Activated naive CD4-positive, alpha-beta T cell (primary cell): ENCODE measurements at regions not wholly inside any gene's neighbourhood (a gene's known extent, or its start where the extent isn't known, plus 50 kb on each side); places are given as distances from the start of the nearest gene placed in this dataset.
"Not testable (repeated sequence)": the region's sequence is repeated elsewhere in the genome, so short reads cannot be mapped to it uniquely, and the experiment has no call there.

Experiments
- DNase-seq, 4 experiments: peaks; one replicate each; lab custom pipeline; 2025; lab: John Stamatoyannopoulos, UW

GRCh38 chr1:54474310-54475251 lies 68.4 kb upstream of the SSBP3 start:
- peak in 1 of 4 experiments; percentile 40 for DNase-seq

DNA sequence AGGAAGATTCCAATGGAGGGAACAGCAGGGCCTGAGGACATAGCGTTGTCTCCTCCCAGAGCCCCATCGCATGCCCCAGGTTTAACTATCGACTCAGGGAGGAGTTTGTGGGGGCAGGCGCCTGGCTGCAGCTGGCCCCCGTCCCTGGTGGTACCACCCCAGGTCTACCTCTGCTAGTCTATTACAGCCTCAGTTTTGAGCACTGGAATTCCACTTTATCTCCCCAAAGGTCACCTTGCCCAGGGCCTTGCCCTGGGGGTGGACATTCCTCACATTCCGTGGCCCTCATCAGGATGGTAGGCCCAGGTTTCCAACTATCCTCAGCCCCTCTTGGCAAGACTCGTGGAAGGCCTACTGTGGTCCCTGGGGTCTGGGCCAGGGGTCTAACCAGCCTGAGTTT lies 65.4 kb upstream of the SSBP3 start:
- DNase-seq = no peak

DNA sequence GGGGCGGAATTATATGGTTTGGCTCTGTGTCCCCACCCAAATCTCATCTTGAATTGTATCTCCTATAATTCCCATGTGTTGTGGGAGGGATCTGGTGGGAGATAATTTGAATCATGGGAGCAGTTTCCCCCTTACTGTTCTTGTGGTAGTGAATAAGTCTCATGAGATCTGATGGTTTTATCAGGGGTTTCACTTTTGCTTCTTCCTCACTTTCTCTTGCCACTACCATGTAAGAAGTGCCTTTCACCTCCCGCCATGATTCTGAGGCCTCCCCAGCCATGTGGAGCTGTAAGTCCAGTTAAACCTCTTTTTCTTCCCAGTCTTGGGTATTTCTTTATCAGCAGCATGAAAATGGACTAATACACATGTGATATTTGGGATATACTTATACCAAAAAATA lies 63.2 kb upstream of the SSBP3 start:
- DNase-seq = not testable (repeated sequence)

DNA sequence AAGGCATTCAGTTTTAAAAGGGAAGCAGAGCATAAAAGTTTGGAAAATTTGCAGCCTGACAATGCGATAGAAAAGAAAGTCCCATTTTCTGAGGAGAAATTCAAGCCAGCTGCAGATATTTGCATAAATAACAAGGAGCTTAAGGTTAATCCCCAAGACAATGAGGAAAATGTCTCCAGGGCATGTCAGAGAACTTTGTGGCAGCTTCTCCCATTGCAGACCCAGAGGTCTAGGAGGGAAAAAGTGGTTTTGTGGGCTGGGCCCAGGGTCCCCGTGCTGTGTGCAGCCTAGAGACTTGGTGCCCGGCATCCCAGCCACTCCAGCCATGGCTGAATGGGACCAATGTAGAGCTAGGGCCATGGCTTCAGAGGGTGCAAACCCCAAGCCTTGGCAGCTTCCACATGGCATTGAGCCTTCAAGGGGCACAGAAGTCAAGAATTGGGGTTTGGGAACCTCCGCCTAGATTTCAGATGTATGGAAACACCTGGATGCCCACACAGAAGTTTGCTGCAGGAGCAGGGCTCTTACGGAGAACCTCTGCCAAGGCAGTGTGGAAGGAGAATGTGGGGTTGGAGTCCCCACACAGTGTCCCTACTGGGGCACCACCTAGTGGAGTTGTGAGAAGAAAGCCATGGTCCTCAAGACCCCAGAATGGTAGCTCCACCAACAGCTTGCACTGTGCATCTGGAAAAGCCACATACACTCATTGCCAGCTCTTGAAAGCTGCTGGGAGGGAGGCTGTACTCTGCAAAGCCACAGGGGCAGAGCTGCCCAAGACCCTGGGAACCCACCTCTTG lies 62.3 kb upstream of the SSBP3 start:
- DNase-seq = not testable (repeated sequence)

- no peak for DNase-seq
Observed at GRCh38 chr1:54465351-54465811, 59.2 kb upstream of the SSBP3 start.

GRCh38 chr1:54464477-54465146 lies 58.4 kb upstream of the SSBP3 start:
- DNase-seq = no peak

- no peak for DNase-seq
Observed at GRCh38 chr1:54464031-54464476, 57.9 kb upstream of the SSBP3 start.

GRCh38 chr1:54463259-54464030 lies 57.3 kb upstream of the SSBP3 start:
- DNase-seq = no peak

DNA sequence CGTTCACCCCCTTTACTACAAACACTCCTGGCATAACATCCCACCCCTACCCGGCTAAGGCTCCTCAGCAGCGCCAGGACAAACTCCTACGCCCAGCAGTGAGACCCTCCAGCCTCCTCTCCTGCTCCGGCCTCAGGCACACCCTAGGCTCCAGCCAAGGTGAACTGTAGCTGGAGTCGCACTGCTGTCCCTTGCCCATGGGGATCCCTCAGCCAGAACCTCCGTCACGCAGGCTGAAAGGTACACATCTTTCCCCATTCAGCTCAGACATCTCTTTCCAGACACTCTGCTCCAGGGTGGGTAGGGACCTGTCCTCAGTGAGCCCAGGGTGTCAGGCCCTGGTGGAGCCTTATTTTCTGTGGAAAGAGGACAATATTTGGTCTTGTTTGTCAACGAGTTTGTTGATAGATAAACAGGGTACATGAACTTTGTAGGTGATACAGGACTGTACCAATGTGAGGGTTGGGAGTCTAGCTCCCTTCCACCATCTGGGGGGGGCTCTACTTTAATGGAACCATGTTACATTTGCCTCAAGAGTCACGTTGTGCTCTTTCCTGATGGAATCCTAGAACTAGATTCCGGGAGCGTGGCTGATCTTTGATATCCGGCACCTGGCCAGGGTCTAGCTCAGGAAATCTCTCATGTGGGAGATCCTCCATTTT lies 56.5 kb upstream of the SSBP3 start:
- no peak for DNase-seq

DNA sequence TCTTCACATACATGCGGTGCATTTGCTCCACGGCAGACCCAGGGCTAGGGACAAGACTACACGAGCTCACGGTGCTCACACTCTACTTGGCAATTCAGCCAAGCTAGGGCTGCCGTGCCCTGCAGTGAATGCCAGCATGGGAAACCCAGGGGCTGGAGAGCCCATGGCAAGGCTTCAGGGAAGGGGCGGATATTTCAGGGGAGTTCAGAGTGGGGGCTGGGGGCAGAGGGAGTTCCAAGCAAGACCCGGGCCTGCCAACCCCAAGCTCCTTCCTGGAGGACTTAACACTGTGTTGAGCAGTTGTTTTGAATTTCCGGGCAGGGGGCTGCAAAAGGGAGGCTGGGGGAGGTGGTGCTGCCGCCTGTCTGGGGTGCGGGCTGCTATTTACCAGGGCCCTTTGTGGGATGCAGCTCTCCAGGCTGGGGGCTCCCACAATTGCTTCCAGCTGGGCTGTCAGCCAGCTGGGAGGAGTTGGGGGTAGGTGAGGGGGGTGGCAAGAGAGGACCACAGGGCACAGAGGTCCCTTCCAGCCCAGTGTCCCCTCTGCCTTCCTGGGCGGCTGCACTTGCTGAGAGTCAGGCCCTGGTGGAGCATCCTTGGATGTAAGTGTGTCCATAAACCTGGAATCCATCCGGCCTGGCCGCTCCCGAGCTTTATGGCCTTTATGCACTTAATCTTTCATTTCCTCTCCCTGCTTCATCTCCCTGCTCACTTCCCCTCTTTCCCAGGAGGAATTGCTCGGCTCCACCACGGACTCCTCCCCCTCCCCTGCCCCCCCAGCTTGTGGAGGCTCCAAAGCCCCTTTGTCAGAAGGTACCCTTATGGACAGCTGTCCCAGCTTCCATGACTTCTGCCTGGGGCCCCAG lies 55.8 kb upstream of the SSBP3 start:
- DNase-seq = no peak

GRCh38 chr1:54460861-54461387 lies 54.7 kb upstream of the SSBP3 start:
- no peak for DNase-seq

- DNase-seq = peak in 2 of 4 experiments; percentile 21 to 43
Observed at GRCh38 chr1:54460351-54460750, 54.2 kb upstream of the SSBP3 start.

DNA sequence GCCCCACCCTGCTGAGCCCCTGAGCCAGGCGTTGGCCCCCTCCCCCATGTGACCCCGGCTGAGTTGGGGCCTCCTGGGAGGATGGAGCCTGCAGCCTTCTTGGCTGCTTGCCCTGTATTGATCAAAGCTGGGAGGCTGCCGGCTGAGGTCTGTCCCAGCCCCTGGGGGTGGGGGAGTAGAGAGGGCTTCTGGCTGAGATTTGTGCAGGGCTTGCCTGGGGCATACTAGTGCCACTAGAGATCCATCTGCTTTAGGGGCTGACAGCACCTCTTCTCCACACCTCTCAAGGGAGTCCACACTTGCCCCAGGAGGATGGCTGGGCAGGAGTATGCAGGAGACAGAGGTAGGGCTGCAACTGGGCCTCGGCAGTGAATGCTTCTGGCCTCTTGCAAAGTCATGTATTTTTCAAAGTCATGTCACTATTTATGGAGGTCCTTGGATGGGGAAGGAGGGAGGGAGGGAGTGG lies 53.6 kb upstream of the SSBP3 start:
- no peak for DNase-seq

DNA sequence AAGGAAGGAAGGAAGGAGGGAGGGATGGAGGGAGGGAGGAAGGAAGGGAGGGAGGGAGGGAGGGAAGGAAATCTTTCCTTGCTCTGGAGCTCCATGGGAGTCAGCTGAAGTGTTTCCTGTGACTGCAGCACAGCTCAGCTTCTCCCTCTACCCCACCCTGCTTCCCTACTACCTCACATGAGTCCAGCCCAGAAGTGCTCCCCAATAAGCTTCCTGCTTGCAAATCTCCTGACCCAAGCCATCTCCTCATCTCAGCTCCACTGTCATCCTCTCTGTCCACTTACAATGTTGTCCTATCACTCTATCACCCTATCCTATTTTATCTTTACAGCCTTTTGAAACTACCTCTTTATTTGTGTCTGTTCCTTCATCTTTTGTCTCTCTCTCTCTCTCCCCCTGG lies 52.9 kb upstream of the SSBP3 start:
- DNase-seq = no peak

DNA sequence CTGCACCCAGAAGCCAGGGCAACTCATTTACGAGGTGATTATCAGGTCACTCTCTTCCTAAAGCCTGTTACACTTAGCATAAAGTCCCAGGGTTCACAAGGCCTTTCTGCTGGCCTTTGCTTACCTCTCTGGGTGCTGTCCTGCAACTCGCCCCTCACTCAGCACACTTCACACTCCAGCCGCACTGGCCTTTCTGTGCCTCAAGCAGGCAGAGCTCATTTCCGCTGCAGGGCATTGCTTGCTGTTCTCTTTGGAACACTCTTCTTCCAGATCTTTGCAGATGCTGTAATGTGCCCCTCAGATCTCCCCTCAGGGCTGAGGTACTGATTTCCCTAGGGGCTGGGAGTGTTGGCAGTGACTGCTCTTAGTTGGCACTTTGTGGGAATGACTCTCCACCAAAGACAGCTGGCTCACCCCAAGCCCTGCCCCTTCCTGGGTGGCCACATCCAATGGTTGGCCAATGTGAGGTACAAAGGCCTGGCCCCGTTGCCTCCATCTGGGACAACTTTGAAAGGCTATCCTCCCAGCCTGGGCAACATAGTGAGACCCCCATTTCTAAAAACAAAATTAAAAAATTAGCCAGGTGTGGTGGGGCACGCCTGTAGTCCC lies 50.8 kb upstream of the SSBP3 start:
- DNase-seq = no peak

DNA sequence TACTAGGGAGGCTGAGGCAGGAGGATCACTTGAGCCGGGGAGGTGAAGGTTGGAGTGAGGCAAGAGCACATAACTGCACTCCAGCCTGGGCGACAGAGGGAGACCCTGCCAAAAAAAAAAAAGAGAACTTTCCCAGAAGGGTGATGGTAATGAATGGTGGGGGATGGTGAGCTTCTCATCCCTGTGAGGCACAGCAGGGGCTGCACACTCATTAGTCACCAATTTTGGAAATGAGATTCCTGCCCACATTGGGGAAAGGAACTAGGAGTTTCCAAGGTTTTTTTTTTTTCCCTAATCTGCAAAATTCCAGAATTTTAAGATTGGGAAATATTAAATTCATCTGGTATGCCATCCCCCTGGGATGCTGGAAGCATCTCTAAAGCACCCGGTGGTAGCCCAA lies 50.2 kb upstream of the SSBP3 start:
- DNase-seq = no peak
